DMS79 (cell line): ENCODE measurements at regions not wholly inside any gene's neighbourhood (a gene's known extent, or its start where the extent isn't known, plus 50 kb on each side); places are given as distances from the start of the nearest gene placed in this dataset.

Source experiments
- DNase-seq: peaks from one replicate; lab custom pipeline; 2025; lab: John Stamatoyannopoulos, UW

DNA sequence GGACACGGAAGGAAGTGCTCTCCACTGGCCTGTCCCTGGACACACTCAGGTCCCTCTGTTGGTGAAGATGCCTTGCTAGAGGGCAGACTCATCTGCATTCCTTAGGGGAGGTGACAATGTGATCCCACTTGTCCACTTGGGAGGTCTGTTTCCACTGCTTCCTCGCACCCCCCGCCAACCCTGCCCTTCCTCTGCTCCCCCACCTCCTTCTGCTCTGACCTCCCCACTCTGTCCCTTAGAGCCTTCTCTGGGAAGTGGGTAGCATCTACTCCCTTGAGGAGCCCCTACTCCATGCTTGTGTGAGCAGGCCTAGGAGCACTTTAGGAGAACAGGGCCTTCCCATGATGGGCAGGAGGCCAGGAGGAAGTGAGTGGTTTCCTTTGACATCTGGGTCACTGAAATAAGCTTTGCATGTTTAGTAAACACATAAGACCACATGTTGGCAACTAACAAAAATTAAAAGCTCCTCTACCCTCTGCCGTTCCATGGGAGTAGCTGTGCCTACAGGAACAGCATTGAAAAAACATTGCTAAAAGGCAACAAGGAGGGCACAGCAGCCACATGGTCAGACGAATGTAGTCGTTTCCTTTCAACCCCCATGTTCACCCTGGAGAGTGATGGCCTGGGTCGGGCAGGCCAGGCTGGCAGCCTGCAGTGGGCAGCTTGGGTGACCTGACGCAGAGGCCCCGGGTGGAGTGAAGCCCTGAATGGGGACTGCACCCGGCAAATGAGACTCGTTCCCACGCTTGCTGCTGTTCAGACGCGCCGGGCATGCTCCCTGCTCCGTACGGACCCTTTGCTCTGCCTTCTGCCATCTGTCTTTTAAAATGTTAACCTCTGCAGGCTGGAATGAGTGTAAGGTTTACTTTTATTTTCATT is 634.0 kb downstream of the IRX1 start:
- DNase-seq, result no peak

DNA sequence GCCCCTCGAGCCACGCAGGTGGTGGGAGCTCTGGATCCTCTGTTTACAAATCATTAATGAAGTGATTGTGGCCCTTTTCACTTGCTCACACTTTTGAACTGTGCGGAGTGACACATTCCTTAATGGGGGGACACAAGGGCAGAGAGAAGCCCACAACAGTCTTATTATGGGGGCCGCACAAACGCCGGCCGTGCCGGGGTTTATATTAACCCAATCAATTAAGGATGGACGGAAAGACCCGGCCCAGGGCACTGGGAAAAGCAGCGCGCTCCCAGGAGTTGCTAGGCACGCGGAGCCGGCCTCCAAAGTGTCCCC is 634.8 kb downstream of the IRX1 start:
- no peak for DNase-seq

DNA sequence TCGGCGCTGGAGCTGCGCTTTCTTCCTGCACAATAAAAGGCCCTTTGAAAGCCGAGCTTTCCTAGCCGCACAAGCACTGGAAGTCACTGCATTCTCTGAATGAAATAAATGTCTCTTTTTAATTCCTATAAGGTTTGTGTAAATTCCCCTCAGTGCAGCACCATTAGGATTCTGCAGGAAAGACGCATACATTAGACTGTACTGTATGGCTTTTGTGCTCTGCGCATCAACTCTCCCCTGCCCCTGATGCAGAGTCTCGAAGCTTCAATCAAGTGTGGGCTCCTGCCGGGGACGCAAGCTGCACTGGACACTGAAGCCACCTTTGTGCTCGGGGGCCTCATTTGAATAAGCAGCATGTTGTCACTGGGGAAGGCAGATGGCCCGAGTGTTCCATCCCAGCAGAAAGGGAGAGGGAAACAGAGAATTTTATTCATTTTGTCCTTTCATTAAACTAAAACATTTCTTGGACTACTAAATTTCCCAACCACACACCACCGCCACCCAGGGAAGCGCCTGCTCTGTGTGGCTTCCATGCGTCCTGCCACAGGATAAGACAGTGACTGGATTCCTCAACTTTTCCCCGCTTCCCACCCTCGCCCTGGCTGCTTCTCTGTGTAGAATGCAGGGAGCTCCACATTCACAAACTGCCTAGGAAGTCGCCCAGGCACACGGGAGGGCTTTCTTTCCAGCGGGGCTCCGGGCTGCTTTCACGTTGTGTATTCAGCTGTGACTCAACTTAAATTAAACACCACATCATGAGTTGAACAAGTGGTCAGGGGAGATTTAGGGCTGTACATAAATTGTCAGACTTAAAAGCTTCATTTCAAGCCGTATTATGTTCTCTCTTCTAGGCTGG is 635.4 kb downstream of the IRX1 start:
- DNase-seq, result no peak

DNA sequence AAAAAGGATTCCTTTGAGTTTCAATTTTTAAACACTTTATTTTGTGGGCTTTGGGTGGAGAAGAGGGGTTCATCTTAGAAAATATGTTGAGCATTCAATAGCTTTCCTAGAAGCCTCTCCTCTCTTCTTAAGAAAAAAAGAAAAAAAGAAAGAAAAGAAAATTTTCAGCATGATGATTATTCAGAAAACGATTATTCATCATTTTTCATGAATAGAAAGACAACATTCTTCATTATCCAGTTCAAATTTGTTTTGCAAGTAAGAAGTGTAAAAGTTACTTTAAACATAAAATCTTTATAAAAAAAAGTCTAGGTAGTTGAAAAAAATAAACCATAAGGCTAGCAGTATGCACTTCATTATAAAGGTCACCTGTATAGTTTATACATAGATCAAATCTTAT is 636.5 kb downstream of the IRX1 start:
- DNase-seq, result no peak

DNA sequence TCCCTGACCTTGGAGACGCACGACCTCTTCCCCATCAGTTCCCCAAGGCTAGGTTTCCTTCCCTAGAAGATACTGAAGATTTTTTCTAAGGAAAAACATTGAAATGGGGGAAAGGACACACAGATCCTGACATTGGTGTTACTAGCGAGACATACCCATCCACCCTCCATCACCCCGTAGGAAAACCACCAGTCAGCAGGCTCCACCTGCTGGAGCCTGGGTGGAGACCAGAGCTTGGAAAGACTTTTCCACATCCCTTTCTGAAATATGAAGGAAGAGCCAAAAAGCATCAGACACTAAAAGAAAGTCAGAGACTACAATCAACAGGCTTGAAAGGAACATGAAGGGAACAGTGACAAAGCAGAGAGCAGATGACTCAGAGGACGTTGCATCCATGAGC is 638.0 kb downstream of the IRX1 start:
- no peak for DNase-seq

DNA sequence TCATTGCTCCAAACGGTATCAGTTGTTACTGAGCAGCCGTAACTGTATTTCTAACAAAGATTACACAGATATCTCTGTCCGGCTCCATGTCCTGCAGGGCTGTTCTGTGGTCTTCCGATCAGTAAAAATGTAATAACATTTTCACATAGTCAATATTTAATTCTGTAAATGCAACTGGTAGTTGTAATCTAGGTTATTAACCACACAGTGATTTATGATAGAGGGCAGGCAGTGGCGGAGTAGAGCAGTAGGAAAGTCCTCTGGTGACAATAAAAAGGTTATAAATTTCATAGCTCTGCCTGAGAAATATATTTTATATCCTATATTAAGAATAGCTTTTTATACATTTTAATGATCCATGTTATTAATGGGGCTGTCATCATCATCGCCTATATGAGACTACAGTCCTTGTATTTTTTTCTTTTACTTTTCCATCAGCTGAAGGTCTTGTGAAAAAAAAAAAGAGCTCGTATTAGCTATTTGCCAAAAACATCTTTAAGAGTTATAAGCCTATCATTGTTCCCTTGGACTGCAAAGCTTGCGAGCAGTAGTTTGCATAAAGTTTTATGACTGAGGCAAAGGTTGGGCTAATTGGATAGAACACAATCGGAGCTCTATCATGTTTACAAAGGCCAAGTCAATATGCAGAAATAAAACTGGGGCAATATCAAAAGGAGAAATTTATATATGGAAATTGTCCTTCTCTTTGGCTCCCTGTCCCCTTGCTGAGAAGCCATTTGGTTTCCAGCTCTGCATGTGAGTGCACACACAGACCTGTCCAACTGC is 648.0 kb downstream of the IRX1 start:
- DNase-seq, result no peak

DNA sequence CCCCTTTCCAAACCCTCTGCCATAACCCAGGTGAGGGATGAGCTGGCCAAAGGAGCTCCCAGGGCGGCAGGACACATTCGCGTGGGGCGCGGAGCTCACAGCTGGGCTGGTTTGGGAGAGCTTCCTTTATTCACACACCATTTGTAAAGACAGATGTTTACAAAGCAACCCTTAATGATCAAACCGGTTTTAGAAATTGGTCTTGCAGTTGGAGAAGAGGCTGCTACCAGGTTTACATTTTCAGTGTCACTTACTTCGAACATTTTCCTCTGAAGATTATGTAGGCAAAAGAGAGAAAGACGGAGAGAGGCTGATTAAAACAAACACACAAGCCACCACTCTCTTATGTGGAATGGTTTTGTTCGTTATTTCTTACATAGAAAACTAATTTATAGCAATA is 648.7 kb downstream of the IRX1 start:
- no peak for DNase-seq

DNA sequence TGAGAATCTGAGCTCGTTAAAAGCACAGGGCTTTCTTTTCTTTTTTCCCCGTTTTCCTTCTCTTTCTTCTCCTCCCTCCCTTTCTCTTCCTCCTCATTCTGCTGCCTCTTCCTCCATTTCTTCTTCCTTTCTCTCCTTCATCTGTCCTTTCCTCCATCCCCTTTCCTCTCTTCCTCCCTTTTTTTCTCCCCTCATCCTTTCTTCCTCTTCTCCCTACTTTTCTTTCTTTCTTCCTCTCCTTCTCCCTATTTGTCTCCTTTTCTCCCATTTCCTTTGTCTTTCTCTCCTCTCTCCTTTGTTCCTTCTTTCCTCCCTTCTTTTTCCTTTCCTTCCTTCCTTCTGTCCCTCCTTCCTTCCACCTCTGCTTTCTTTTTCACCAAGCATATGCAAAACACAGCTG is 649.4 kb downstream of the IRX1 start:
- DNase-seq, result no peak

DNA sequence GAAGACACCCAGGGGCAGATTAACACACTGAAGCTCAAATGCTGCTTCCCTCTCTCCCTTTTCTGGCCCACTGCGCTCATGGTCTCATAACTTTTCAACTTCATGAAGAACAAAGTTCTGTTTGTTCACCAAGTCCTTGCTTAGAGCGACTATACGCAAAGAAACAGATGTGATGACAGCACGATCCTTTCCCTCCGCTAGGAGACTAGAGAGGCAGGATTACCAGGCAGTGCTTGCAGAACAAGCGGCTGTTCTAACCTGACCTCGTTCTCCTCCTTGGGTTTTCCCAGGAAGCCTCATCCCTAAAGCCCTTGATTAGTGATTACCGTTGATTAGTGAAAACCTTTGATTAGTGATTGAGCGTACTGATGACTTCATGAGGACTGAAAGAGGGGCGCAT is 649.9 kb downstream of the IRX1 start:
- DNase-seq, result no peak

DNA sequence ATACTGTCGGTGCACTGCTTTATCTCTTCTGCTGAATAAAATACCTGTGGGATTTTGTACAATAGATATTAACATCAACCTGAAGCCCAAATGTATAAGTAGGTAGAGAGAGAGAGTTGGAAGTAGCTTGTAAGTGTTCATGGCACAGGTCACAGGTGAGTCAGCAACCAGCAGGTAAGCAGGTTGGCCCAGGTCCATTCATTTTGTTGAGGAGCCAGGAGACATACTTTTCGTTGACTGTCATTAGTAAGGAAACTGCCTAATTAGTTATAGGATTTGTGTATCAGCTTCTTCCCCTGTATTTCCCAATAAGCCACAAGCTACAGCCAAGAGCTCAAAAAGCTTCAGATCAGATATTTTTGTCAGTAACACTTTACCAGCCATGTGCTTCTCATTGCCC is 650.8 kb downstream of the IRX1 start:
- no peak for DNase-seq

DNA sequence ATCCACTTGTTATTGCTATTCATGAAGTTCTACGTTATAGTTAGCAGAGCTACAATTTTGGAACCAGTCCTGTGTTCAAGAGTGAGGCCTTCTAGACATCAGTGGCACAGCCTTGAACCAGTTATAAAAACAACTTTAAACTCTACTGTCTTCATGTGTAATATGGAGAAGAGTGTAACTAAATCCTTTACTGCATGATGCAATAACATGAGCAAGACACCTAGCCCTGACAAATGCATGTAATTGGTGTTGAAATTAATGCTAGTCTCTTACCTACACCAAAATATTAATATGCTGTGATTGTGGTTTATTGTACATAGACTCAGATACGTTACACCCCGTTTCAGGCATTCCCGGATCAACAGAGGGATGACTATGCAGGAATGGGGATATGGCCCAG is 654.6 kb downstream of the IRX1 start:
- DNase-seq, result no peak

DNA sequence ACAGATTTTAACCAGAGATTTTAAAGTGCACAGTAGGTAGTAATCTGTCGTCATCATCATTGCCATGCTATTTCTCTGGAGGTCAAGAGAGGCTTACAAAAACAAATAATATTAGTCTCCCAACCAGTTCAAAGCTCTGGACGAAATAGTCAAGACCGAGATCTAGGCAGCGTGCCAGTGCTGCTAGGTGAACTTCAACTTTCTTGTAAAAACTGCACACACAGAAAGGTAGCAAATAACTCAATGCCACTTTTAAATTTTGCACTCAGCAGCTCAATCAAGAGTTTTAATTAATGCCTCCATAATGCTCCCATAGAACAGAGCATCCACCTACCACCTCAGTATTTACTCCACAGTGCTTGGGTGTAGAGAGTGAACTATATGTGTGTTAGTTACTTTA is 656.8 kb downstream of the IRX1 start:
- DNase-seq, result no peak

DNA sequence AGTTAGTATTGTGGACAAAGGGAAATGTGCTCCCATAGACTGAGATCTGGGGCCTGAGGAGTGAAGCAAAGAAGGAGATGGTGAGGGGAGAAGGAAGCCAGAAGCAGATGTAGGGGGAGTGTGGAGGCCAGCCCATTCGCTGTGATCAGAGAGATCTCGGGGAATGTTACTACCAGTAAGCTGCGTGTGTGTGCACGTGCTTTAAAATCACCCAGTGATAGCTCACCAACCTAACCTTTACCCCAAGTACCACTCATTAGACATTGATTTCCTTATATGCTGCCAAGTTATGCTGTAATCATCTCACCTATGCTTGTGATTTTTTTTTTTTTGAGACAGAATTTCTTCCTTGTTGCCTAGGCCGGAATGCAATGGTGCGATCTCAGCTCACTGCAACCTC is 659.1 kb downstream of the IRX1 start:
- no peak for DNase-seq

DNA sequence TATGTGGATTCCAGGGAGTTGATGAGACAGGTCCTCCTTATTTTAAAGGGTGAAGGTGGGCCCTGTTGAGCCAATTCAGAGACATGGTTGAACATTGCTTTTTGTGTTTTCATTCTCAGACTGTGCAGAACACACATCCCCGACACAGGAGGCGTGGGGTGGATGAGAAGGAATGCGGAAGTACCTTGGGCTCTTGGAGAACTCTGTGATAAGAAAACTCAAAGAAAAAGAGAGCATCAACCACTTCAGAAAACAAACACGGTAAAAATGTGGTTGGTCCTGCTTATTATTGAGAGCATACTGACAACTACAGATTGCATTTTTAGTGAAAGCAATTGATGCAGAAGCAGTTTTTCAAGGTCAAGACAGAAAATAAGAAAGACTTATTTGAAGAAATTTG is 659.8 kb downstream of the IRX1 start:
- no peak for DNase-seq

DNA sequence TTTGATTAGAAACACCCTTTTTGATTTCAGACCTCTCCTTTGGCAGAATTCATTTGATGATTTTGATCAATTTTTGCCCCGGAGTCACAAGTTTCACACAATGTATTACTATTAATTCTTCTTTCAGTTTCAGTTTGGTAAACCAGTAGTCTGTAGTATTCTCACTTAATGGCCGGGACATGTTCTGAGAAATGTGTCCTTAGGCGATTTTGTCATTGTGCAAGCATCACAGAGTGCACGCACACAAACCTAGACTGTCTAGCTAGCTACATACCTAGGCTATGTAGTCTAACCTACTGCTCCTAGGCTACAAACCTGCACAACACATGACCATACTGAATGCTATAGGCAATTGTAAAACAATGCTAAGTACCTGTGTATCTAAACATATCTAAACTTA is 662.5 kb downstream of the IRX1 start:
- DNase-seq, result no peak

DNA sequence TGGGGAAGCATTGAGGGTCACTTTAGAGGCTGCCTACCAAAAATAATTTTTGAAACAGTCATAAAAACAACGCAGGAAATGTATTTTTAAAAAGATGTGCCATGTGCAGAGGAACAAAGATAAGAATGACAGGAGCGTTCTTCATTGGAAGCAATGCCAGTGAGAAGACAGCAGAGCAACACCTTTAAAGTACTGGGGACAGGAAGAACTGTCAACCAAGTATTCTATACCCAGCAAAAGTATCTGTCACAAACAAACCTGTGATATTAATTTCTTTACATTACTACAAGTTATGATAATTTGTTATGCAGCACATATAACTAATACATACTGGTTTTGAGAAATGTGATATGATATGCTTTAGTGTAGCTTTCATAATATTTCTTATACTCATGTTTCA is 675.6 kb downstream of the IRX1 start:
- DNase-seq, result no peak

DNA sequence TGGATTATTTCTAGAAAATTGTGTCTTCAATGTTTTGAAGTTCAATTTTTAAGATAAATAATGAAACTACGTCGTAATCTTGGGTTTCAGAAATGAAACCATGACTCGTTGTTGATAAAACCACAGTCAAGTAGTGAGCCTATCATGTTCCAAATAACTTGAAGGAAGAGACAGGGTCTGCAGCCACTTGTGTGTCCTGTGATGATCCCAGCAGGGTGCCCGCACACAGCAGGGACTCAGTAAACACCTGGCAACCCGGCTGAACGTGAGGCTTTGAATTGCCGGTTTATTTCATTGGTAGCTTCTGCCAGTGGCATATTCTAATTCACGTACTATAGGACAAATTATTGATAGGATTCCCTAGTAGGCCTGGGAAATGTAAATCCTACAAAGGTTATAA is 679.6 kb downstream of the IRX1 start:
- no peak for DNase-seq

DNA sequence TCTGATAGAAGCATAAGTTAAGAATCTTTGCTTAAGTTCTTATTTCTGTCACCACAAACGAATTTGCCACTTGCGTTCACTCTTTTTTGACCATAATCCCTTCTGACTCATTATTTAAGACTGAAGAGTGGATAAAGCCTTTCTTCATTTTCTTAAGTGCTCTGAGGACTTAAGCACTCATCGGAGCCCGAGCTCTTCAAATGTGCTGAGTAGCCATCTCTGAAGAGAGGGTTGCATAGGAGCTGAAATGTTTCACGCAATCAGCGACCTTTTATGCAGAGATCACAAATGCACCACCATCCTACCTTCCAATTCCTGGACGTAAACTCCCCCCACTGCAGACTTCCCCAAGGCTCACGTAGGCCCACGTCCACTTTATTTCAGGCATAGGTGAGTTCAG is 699.2 kb downstream of the IRX1 start:
- DNase-seq, result no peak

DNA sequence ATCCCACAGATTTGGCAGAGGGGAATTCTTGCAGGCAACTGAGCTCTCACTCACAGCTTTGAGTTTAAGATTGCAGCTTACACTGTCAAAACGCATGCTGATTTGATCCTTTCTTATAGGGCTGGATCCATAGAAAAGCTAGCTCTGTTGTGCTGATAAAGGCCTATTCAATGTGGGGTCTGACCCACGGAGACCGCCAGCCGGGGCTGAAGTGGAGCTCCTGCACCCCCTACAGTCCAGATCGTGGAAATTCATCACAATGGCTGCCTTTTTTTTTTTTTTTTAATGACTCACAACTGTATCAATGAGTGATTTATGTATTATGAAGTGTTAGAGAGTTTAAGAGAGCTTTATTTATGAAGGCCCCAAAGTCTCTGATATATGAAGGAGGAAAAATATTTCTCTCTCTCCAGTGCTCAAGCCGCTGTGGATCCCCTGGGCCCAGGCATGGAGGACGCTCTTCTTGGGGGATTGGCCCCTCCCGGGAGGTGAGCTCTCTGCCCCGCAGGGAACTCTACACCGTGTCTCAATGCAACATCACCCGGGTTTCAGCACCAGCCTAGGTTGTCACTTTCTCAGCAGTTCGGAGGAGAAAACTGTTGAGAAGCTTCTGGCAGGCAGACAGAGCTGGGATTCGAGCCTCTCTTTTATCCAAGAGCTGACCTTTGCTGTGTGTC is 700.2 kb downstream of the IRX1 start:
- no peak for DNase-seq

DNA sequence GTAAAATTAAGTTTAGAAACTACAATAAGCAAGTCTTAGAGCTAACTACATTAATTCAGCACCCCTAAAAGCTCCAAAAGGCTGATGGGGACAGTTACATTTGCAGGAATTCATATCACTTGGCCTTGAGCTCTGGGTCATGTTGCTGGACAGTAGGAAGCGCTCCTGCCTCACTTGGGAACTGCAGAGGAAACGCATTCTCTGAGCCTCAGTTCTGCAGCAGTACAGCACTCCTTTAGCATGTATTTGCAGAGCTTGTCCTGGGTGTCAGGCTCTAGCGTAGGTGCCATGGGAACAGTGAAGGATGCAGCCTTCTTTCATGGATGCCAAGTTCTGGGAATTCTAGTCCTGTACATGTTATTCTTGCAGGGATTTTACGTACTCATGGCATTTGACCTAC is 710.4 kb downstream of the IRX1 start:
- DNase-seq, result no peak

DNA sequence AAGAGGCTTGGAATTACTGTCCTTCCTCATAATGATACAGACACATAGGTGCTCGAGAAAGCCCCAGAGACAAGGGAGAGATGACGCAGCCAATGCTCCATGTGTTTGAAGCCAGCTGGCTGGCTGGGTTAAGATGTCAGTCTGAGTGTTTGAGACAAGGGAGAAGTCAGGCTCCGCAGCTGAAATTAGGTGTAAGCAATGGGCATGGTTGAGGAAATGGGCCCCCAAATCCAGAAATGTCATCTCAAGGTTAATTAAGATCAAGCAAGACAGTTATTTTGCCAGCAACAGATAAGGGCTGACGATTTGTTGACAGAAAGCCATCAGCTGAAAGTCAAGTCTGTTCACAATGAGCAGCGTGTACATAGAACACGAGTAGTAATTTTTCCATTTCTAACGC is 713.4 kb downstream of the IRX1 start:
- DNase-seq, result no peak

DNA sequence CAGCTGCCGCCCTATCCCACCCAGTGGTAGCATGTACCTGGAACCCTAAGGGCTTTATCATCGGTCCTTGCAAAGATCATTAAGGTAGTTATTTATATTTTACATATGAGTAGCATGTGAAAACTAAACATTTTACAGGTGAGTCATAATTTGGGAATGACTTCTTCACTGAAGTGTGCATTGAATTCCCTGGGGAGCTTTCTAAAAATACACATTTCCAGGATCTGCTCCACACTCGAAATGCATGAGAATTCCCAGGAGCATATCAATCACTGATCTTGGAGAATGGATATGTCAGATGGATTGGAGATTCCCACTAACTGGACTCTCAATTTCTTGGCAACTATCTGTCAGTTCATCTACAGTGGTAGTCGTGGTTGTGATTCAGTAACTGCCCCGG is 717.5 kb downstream of the IRX1 start:
- DNase-seq, result no peak
